Fibroblast of peridontal ligament (primary cell): ENCODE measurements at regions not wholly inside any gene's neighbourhood (a gene's known extent, or its start where the extent isn't known, plus 50 kb on each side); places are given as distances from the start of the nearest gene placed in this dataset.

Experiments
- DNase-seq: peaks from one replicate; pipeline ENCODE4 v3.0.0-alpha.2; 2010; ENCODE audit errors: extremely low read depth

- DNase-seq = no peak
Measured at GRCh38 chr3:7913283-7913682, 588.3 kb upstream of the LMCD1 start.

- DNase-seq = no peak
Measured at GRCh38 chr3:7915356-7915755, 586.3 kb upstream of the LMCD1 start.

GRCh38 chr3:7917443-7918151 is 584.0 kb upstream of the LMCD1 start:
- DNase-seq = no peak

- DNase-seq = no peak
Measured at GRCh38 chr3:7920211-7920610, 581.4 kb upstream of the LMCD1 start.

- DNase-seq = no peak
Measured at GRCh38 chr3:7924228-7924627, 577.4 kb upstream of the LMCD1 start.

GRCh38 chr3:7927015-7927414 is 574.6 kb upstream of the LMCD1 start:
- no peak for DNase-seq

GRCh38 chr3:7927864-7928263 is 573.8 kb upstream of the LMCD1 start:
- DNase-seq = no peak

GRCh38 chr3:7929319-7929889 is 572.2 kb upstream of the LMCD1 start:
- no peak for DNase-seq

GRCh38 chr3:7934362-7934761 is 567.3 kb upstream of the LMCD1 start:
- no peak for DNase-seq

- DNase-seq = no peak
Measured at GRCh38 chr3:7947930-7948329, 553.7 kb upstream of the LMCD1 start.

GRCh38 chr3:7950890-7951289 is 550.7 kb upstream of the LMCD1 start:
- DNase-seq = no peak

GRCh38 chr3:7953449-7954014 is 548.1 kb upstream of the LMCD1 start:
- DNase-seq = no peak

GRCh38 chr3:7957024-7957423 is 544.6 kb upstream of the LMCD1 start:
- DNase-seq = no peak

- no peak for DNase-seq
Measured at GRCh38 chr3:7959094-7959493, 542.5 kb upstream of the LMCD1 start.

GRCh38 chr3:7960601-7961000 is 541.0 kb upstream of the LMCD1 start:
- DNase-seq = no peak

GRCh38 chr3:7962301-7962700 is 539.3 kb upstream of the LMCD1 start:
- no peak for DNase-seq

- DNase-seq = no peak
Measured at GRCh38 chr3:7964899-7965298, 536.7 kb upstream of the LMCD1 start.

- DNase-seq = no peak
Measured at GRCh38 chr3:7973006-7973405, 528.6 kb upstream of the LMCD1 start.

- DNase-seq = no peak
Measured at GRCh38 chr3:7977245-7978086, 524.2 kb upstream of the LMCD1 start.

GRCh38 chr3:7978087-7978422 is 523.6 kb upstream of the LMCD1 start:
- DNase-seq = no peak

GRCh38 chr3:7982126-7982525 is 519.5 kb upstream of the LMCD1 start:
- no peak for DNase-seq

- DNase-seq = no peak
Measured at GRCh38 chr3:7999384-7999783, 502.2 kb upstream of the LMCD1 start.

GRCh38 chr3:8001307-8001706 is 500.3 kb upstream of the LMCD1 start:
- DNase-seq = no peak
